ENCODE measurements at regions not wholly inside any gene's neighbourhood (a gene's known extent, or its start where the extent isn't known, plus 50 kb on each side); places are given as distances from the start of the nearest gene placed in this dataset.

GRCh38 chr19:31974290-31974689 is 371.1 kb upstream of the ZNF507 start:
- no peak for FAIRE-seq

GRCh38 chr19:31974941-31975340 is 370.5 kb upstream of the ZNF507 start:
- DNase-seq (ENCODE audit: low spot score) = no peak
- no peak overlapping the region for H2AFZ ChIP-seq (ENCODE audit: low read length)
- H3K4me2 ChIP-seq (ENCODE audit: low read depth, low read length) = no peak overlapping the region
- no peak overlapping the region for H3K4me3 ChIP-seq (replicated peaks in 1 of 3; ENCODE audit: insufficient read depth in 1 of 3, low read depth in 2 of 3, low read length in 3 of 3)
- H3K9me3 ChIP-seq (ENCODE audit: low read length) = peaks cover 92% of the 10 kb centered on the region
- H3K79me2 ChIP-seq (ENCODE audit: insufficient read depth, low read length) = no peaks in the 10 kb centered on the region
- 53% methylated on average over 4 of the region's 4 CpGs for WGBS (ENCODE audit: low lambda C conversion rate)
- POLR2A ChIA-PET = no interaction called here
- ATAC-seq = no peak
- no peak overlapping the region for H3K27ac ChIP-seq (ENCODE audit: extremely low read length, insufficient read depth, low read length)
- no peaks in the 10 kb centered on the region for H3K4me1 ChIP-seq (ENCODE audit: insufficient read depth, low read length)
- FAIRE-seq = no peak
- intact Hi-C loops (cut with micrococcal nuclease; ENCODE audit: unreplicated experiment) (no loop called here), in situ Hi-C loops (cut with HindIII; ENCODE audit: extremely low pct_ligation_motif_present, low pct_unique_long_range_greater_than_20kb) (no loop called here)
- CTCF ChIA-PET (ENCODE audit: low intra/inter-chr PET ratio, low total read pairs) = no interaction called here
- no peaks in the 10 kb centered on the region for H3K36me3 ChIP-seq (replicated peaks in 1 of 2; ENCODE audit: control insufficient read depth in 1 of 2, insufficient read depth in 2 of 2, low read length in 2 of 2)
- no TSS peak for BruUV-seq (replicated peaks)
- no peak overlapping the region for H3K9ac ChIP-seq (ENCODE audit: insufficient read depth, low read depth, low read length)
- H3K27me3 ChIP-seq (ENCODE audit: control insufficient read depth in 1 of 2, insufficient read depth in 2 of 2, low read length in 2 of 2) = no peaks in the 10 kb centered on the region; a peak in 2 of 5 replicates
- H4K20me1 ChIP-seq (ENCODE audit: insufficient read depth, low read length) = no peaks in the 10 kb centered on the region
- TF ChIP-seq MBNL3 (CRISPR knock-in tag; conservative IDR thresholded peaks at IDR 0.05) (no peak), RERE (CRISPR knock-in tag; IDR thresholded peaks at IDR 0.05; ENCODE audit: low read depth) (no peak), HNRNPL (IDR thresholded peaks at IDR 0.05; ENCODE audit: low read depth, low read length) (no peak), ZMAT3 (CRISPR knock-in tag; conservative IDR thresholded peaks at IDR 0.05) (no peak), REL (CRISPR knock-in tag; conservative IDR thresholded peaks at IDR 0.05) (no peak), PRPF4 (IDR thresholded peaks at IDR 0.05; ENCODE audit: low read depth, low read length, poor library complexity, severe bottlenecking) (no peak), ZNF121 (CRISPR knock-in tag; IDR thresholded peaks at IDR 0.05) (no peak), ZNF629 (CRISPR knock-in tag; conservative IDR thresholded peaks at IDR 0.05) (no peak), ZNF44 (CRISPR knock-in tag; IDR thresholded peaks at IDR 0.05) (no peak), ZNF275 (CRISPR knock-in tag; IDR thresholded peaks at IDR 0.05; ENCODE audit: borderline replicate concordance) (no peak), ARNT2 (CRISPR knock-in tag; IDR thresholded peaks at IDR 0.05; ENCODE audit: low read depth) (no peak)

More at GRCh38 chr19:31974290-31974689, 371.1 kb upstream of the ZNF507 start:
- Histone ChIP-seq H3K27ac (ENCODE audit: extremely low read length, insufficient read depth, low read length) (no peak overlapping the region), H4K20me1 (ENCODE audit: insufficient read depth, low read length) (no peaks in the 10 kb centered on the region), H3K4me1 (ENCODE audit: insufficient read depth, low read length) (no peaks in the 10 kb centered on the region), H3K79me2 (ENCODE audit: insufficient read depth, low read length) (no peaks in the 10 kb centered on the region), H2AFZ (ENCODE audit: low read length) (no peak overlapping the region), H3K27me3 (ENCODE audit: control insufficient read depth in 1 of 2, insufficient read depth in 2 of 2, low read length in 2 of 2) (no peaks in the 10 kb centered on the region; a peak in 2 of 5 replicates), H3K9ac (ENCODE audit: insufficient read depth, low read depth, low read length) (no peak overlapping the region), H3K4me3 (replicated peaks in 1 of 3; ENCODE audit: insufficient read depth in 1 of 3, low read depth in 2 of 3, low read length in 3 of 3) (no peak overlapping the region), H3K9me3 (ENCODE audit: low read length) (peaks cover 93% of the 10 kb centered on the region), H3K4me2 (ENCODE audit: low read depth, low read length) (no peak overlapping the region), H3K36me3 (replicated peaks in 1 of 2; ENCODE audit: control insufficient read depth in 1 of 2, insufficient read depth in 2 of 2, low read length in 2 of 2) (no peaks in the 10 kb centered on the region)
- TF ChIP-seq ZNF510 (CRISPR knock-in tag; IDR thresholded peaks at IDR 0.05; ENCODE audit: low read depth) (no peak), ZNF737 (CRISPR knock-in tag; IDR thresholded peaks at IDR 0.05; ENCODE audit: borderline replicate concordance) (no peak), ZFP36 (IDR thresholded peaks at IDR 0.05; ENCODE audit: borderline replicate concordance, low read depth, low read length, partially characterized antibody) (no peak), ZNF672 (CRISPR knock-in tag; IDR thresholded peaks at IDR 0.05) (no peak)
- POLR2A ChIA-PET = no interaction called here
- no TSS peak for BruUV-seq (replicated peaks)
- ATAC-seq (no peak), DNase-seq (ENCODE audit: low spot score) (no peak)
- CTCF ChIA-PET (ENCODE audit: low intra/inter-chr PET ratio, low total read pairs) = no interaction called here
- 31% methylated on average over 4 of the region's 4 CpGs for WGBS (ENCODE audit: low lambda C conversion rate)
- intact Hi-C loops (cut with micrococcal nuclease; ENCODE audit: unreplicated experiment) = no loop called here
- in situ Hi-C loops (cut with HindIII; ENCODE audit: extremely low pct_ligation_motif_present, low pct_unique_long_range_greater_than_20kb) = no loop called here

Measured in HepG2 (cell line).